ENCODE measurements at regions not wholly inside any gene's neighbourhood (a gene's known extent, or its start where the extent isn't known, plus 50 kb on each side); places are given as distances from the start of the nearest gene placed in this dataset.

GRCh38 chr13:105627270-105627669 lies 908.2 kb downstream of the EFNB2 start:
- TF ChIP-seq CTCF (IDR thresholded peaks at IDR 0.05; ENCODE audit: control insufficient read depth, extremely low read depth, insufficient read depth) = no peak

GRCh38 chr13:105625691-105626090 lies 909.8 kb downstream of the EFNB2 start:
- no peak overlapping the region for H3K4me3 ChIP-seq (ENCODE audit: low read depth, low read length)
- no peak for DNase-seq (ENCODE audit: low read depth)
- TF ChIP-seq CTCF (IDR thresholded peaks at IDR 0.05; ENCODE audit: control insufficient read depth, extremely low read depth, insufficient read depth) = no peak

More at GRCh38 chr13:105627270-105627669, 908.2 kb downstream of the EFNB2 start:
- no peak overlapping the region for H3K4me3 ChIP-seq (ENCODE audit: low read depth, low read length)
- DNase-seq (ENCODE audit: low read depth) = peak; percentile 23

GRCh38 chr13:105616333-105617075 lies 919.0 kb downstream of the EFNB2 start:
- TF ChIP-seq CTCF (IDR thresholded peaks at IDR 0.05; ENCODE audit: control insufficient read depth, extremely low read depth, insufficient read depth) = no peak
- no peak overlapping the region for H3K4me3 ChIP-seq (ENCODE audit: low read depth, low read length)
- DNase-seq (ENCODE audit: low read depth) = no peak

- H3K4me3 ChIP-seq (ENCODE audit: low read depth, low read length) = no peak overlapping the region
- TF ChIP-seq CTCF (IDR thresholded peaks at IDR 0.05; ENCODE audit: control insufficient read depth, extremely low read depth, insufficient read depth) = no peak
- no peak for DNase-seq (ENCODE audit: low read depth)
Observed at GRCh38 chr13:105612541-105612940, 922.9 kb downstream of the EFNB2 start.

- H3K4me3 ChIP-seq (ENCODE audit: low read depth, low read length) = no peak overlapping the region
- TF ChIP-seq CTCF (IDR thresholded peaks at IDR 0.05; ENCODE audit: control insufficient read depth, extremely low read depth, insufficient read depth) = no peak
- DNase-seq (ENCODE audit: low read depth) = no peak
Observed at GRCh38 chr13:105611424-105611823, 924.0 kb downstream of the EFNB2 start.

- no peak for DNase-seq (ENCODE audit: low read depth)
- TF ChIP-seq CTCF (IDR thresholded peaks at IDR 0.05; ENCODE audit: control insufficient read depth, extremely low read depth, insufficient read depth) = no peak
- no peak overlapping the region for H3K4me3 ChIP-seq (ENCODE audit: low read depth, low read length)
Observed at GRCh38 chr13:105608104-105608503, 927.4 kb downstream of the EFNB2 start.

GRCh38 chr13:105607426-105607825 lies 928.0 kb downstream of the EFNB2 start:
- no peak overlapping the region for H3K4me3 ChIP-seq (ENCODE audit: low read depth, low read length)
- no peak for TF ChIP-seq CTCF (IDR thresholded peaks at IDR 0.05; ENCODE audit: control insufficient read depth, extremely low read depth, insufficient read depth)
- no peak for DNase-seq (ENCODE audit: low read depth)

All from LNCaP clone FGC (cell line).